Calu3 (cell line): ENCODE measurements at regions not wholly inside any gene's neighbourhood (a gene's known extent, or its start where the extent isn't known, plus 50 kb on each side); places are given as distances from the start of the nearest gene placed in this dataset.

Source experiments
- BruUV-seq: library from RNA; stranded (reverse); fragments of 400-500 nt; replicated peaks from 2 replicates; lab custom pipeline; 2021; lab: Mats Ljungman, UMichigan
- CTCF ChIA-PET: fragments of 300-600 bp; sonication (Branson Sonifier 250); formaldehyde crosslinking; loops from one replicate; lab custom pipeline; 2022; ENCODE audit warnings: antibody characterized with exemption; lab: Charles Lee
- DNase-seq: peaks from one replicate; pipeline ENCODE4 v3.0.0; 2022
- H3K27ac Mint-ChIP-seq: one replicate; pipeline ENCODE4 v1.8.0; 2022; ENCODE audit warnings: mixed read lengths; ENCODE audit not compliant: unreplicated experiment
- H3K27me3 Mint-ChIP-seq: one replicate; pipeline ENCODE4 v1.8.0; 2022; ENCODE audit warnings: mixed read lengths; ENCODE audit not compliant: unreplicated experiment
- H3K36me3 Mint-ChIP-seq: one replicate; pipeline ENCODE4 v1.8.0; 2022; ENCODE audit warnings: mild to moderate bottlenecking, moderate library complexity, mixed read lengths; ENCODE audit not compliant: insufficient read depth, unreplicated experiment
- H3K4me1 Mint-ChIP-seq: one replicate; pipeline ENCODE4 v1.8.0; 2022; ENCODE audit warnings: mild to moderate bottlenecking, low read depth, mixed read lengths; ENCODE audit not compliant: unreplicated experiment
- H3K4me3 Mint-ChIP-seq: one replicate; pipeline ENCODE4 v1.8.0; 2022; ENCODE audit warnings: mild to moderate bottlenecking, low read depth, moderate library complexity, mixed read lengths; ENCODE audit not compliant: unreplicated experiment
- H3K9me3 Mint-ChIP-seq: one replicate; pipeline ENCODE4 v1.8.0; 2022; ENCODE audit warnings: low read depth, mixed read lengths; ENCODE audit not compliant: unreplicated experiment
- CTCF ChIP-seq: fragments of 200-600 bp; IDR thresholded peaks from one replicate; pipeline ENCODE4 v1.8.0; 2022; ENCODE audit warnings: antibody characterized with exemption; ENCODE audit not compliant: unreplicated experiment
- intact Hi-C: fragments of 100-400 bp; cut with micrococcal nuclease; formaldehyde crosslinking; loops from one replicate; pipeline ENCODE4 v1.10.0; 2022; ENCODE audit not compliant: unreplicated experiment

GRCh38 chr2:41709702-41710599, 337.9 kb upstream of the PKDCC start:
- no peaks in the 10 kb centered on the region for H3K36me3 Mint-ChIP-seq
- peaks cover 17% of the 10 kb centered on the region for H3K4me1 Mint-ChIP-seq
- H3K4me3 Mint-ChIP-seq, result peak overlapping the region; percentile 19
- no peak for DNase-seq
- H3K27me3 Mint-ChIP-seq, result peaks cover 12% of the 10 kb centered on the region
- no TSS peak for BruUV-seq
- no peaks in the 10 kb centered on the region for H3K9me3 Mint-ChIP-seq
- peak overlapping the region; percentile 33 for H3K27ac Mint-ChIP-seq
- CTCF ChIA-PET, result interaction anchor here (1.0 kb wide), 1 partner anchor 11 kb away, joined by 4 read pairs; no protein-coding TSS in a partner anchor
- no peak for TF ChIP-seq CTCF
- intact Hi-C loops, result no loop called here

- Mint-ChIP-seq H3K4me3 (no peak overlapping the region), H3K27me3 (peaks cover 12% of the 10 kb centered on the region), H3K4me1 (peaks cover 23% of the 10 kb centered on the region), H3K27ac (peak overlapping the region; percentile 33), H3K36me3 (no peaks in the 10 kb centered on the region), H3K9me3 (no peaks in the 10 kb centered on the region)
- intact Hi-C loops, result no loop called here
- BruUV-seq, result no TSS peak
- no peak for DNase-seq
- CTCF ChIA-PET, result no interaction called here
- no peak for TF ChIP-seq CTCF
Measured at GRCh38 chr2:41710944-41711343, 336.9 kb upstream of the PKDCC start.

GRCh38 chr2:41711736-41712135, 336.1 kb upstream of the PKDCC start:
- peaks cover 10% of the 10 kb centered on the region for H3K27me3 Mint-ChIP-seq
- TF ChIP-seq CTCF, result no peak
- CTCF ChIA-PET, result no interaction called here
- H3K9me3 Mint-ChIP-seq, result no peaks in the 10 kb centered on the region
- intact Hi-C loops, result no loop called here
- BruUV-seq, result no TSS peak
- peaks cover 31% of the 10 kb centered on the region for H3K4me1 Mint-ChIP-seq
- no peak overlapping the region for H3K4me3 Mint-ChIP-seq
- H3K36me3 Mint-ChIP-seq, result no peaks in the 10 kb centered on the region
- no peak for DNase-seq
- H3K27ac Mint-ChIP-seq, result no peak overlapping the region

- Mint-ChIP-seq H3K4me1 (peaks cover 14% of the 10 kb centered on the region), H3K36me3 (no peaks in the 10 kb centered on the region), H3K27me3 (no peaks in the 10 kb centered on the region), H3K27ac (no peak overlapping the region), H3K4me3 (no peak overlapping the region), H3K9me3 (no peaks in the 10 kb centered on the region)
- no peak for TF ChIP-seq CTCF
- no TSS peak for BruUV-seq
- no peak for DNase-seq
- intact Hi-C loops, result no loop called here
- CTCF ChIA-PET, result interaction anchor here (0.5 kb wide), 1 partner anchor 10 kb away, joined by 5 read pairs; no protein-coding TSS in a partner anchor
Measured at GRCh38 chr2:41716497-41716896, 331.3 kb upstream of the PKDCC start.
